ENCODE measurements at regions not wholly inside any gene's neighbourhood (a gene's known extent, or its start where the extent isn't known, plus 50 kb on each side); places are given as distances from the start of the nearest gene placed in this dataset.

DNA sequence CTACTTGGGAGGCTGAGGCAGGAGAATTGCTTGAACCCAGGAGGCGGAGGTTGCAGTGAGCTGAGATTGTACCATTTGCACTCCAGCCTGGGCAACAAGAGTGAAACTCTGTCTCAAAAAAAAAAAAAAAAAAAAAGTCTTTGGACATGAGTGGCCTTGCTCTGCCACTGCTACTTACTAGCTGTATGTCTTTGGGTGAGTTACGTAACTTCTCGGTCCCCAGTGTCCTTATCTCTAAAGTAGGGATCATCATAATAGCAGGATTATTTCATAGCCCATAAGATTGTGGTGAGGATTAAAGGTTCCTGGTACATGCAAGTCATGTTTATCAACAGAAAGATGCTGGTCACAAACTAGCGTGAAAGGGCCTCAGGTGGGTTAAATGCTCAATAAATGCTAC, 53.9 kb upstream of the HEPHL1 start:
- Histone ChIP-seq H3K4ac (ENCODE audit: low read depth in 1 of 2, low read length in 2 of 2) (no peak overlapping the region), H2AFZ (ENCODE audit: low read depth, low read length) (no peak overlapping the region), H3K4me2 (ENCODE audit: low read length, poor library complexity, severe bottlenecking) (no peak overlapping the region), H2BK12ac (ENCODE audit: low read length in 2 of 2) (no peak overlapping the region), H2AK5ac (ENCODE audit: low read length, severe bottlenecking) (no peak overlapping the region), H3K9ac (ENCODE audit: low read length) (no peak overlapping the region), H4K91ac (ENCODE audit: low read length) (no peak overlapping the region), H3K14ac (ENCODE audit: low read length in 2 of 2) (no peak overlapping the region), H3K79me1 (replicated peaks; ENCODE audit: low read length, poor library complexity, severe bottlenecking) (no peaks in the 10 kb centered on the region), H3K36me3 (ENCODE audit: control insufficient read depth in 1 of 2, insufficient read depth in 2 of 2, low read depth in 1 of 2, low read length in 2 of 2) (no peaks in the 10 kb centered on the region), H3K23ac (ENCODE audit: low read length in 2 of 2) (no peak overlapping the region), H2BK5ac (ENCODE audit: low read depth, low read length, poor library complexity, severe bottlenecking) (no peak overlapping the region), H4K8ac (ENCODE audit: low read length) (no peak overlapping the region), H3K27ac (ENCODE audit: low read length, poor library complexity, severe bottlenecking) (no peak overlapping the region), H3K9me3 (ENCODE audit: control insufficient read depth, low read length) (peaks cover 16% of the 10 kb centered on the region), H2BK120ac (ENCODE audit: low read depth, low read length) (no peak overlapping the region), H3K4me1 (ENCODE audit: control insufficient read depth, insufficient read depth, low read depth, low read length) (no peaks in the 10 kb centered on the region), H3K4me3 (ENCODE audit: insufficient read depth in 1 of 2, low read depth in 1 of 2, low read length in 2 of 2) (no peak overlapping the region), H3K27me3 (ENCODE audit: control insufficient read depth in 1 of 2, insufficient read depth in 1 of 2, low read length in 2 of 2) (peaks cover 0 to 39% of the 10 kb centered on the region in 2 experiments), H3K18ac (ENCODE audit: low read depth in 1 of 2, low read length in 2 of 2) (no peak overlapping the region), H2BK15ac (ENCODE audit: low read depth, poor library complexity, severe bottlenecking) (no peak overlapping the region)
- 94% methylated on average over 4 of the region's 4 CpGs for WGBS
- no peak for DNase-seq

DNA sequence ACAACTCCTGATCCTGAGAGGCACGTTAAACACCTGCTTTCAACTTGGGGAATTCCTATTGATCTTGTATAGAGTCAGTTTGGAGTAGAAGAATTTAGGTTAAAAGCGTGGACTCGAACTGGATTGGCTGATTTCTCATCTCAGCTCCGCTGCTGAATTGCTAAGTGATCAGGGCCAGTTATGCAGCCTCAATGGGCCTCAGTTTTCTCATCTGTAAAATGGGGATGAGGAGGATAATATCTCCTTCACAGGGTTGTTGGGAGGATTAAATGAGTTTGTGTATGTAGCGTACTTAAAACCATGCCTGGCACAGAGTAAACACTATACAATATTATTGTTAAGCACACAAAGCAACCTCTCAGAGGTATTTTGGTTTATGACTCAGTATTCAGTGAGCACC, 53.2 kb upstream of the HEPHL1 start:
- no peak overlapping the region for H3K4me3 ChIP-seq (ENCODE audit: insufficient read depth in 1 of 2, low read depth in 1 of 2, low read length in 2 of 2)
- H2BK12ac ChIP-seq (ENCODE audit: low read length in 2 of 2), result no peak overlapping the region
- no peak overlapping the region for H2BK5ac ChIP-seq (ENCODE audit: low read depth, low read length, poor library complexity, severe bottlenecking)
- no peaks in the 10 kb centered on the region for H3K79me1 ChIP-seq (replicated peaks; ENCODE audit: low read length, poor library complexity, severe bottlenecking)
- H2AFZ ChIP-seq (ENCODE audit: low read depth, low read length), result no peak overlapping the region
- H3K18ac ChIP-seq (ENCODE audit: low read depth in 1 of 2, low read length in 2 of 2), result no peak overlapping the region
- H3K4me1 ChIP-seq (ENCODE audit: control insufficient read depth, insufficient read depth, low read depth, low read length), result no peaks in the 10 kb centered on the region
- no peak overlapping the region for H3K4me2 ChIP-seq (ENCODE audit: low read length, poor library complexity, severe bottlenecking)
- no peak overlapping the region for H4K8ac ChIP-seq (ENCODE audit: low read length)
- no peak for DNase-seq
- H3K36me3 ChIP-seq (ENCODE audit: control insufficient read depth in 1 of 2, insufficient read depth in 2 of 2, low read depth in 1 of 2, low read length in 2 of 2), result no peaks in the 10 kb centered on the region
- H3K4ac ChIP-seq (ENCODE audit: low read depth in 1 of 2, low read length in 2 of 2), result no peak overlapping the region
- H3K27ac ChIP-seq (ENCODE audit: low read length, poor library complexity, severe bottlenecking), result no peak overlapping the region
- no peak overlapping the region for H4K91ac ChIP-seq (ENCODE audit: low read length)
- H3K27me3 ChIP-seq (ENCODE audit: control insufficient read depth in 1 of 2, insufficient read depth in 1 of 2, low read length in 2 of 2), result peaks cover 0 to 32% of the 10 kb centered on the region in 2 experiments
- no peak overlapping the region for H3K23ac ChIP-seq (ENCODE audit: low read length in 2 of 2)
- no peak overlapping the region for H3K9ac ChIP-seq (ENCODE audit: low read length)
- H3K14ac ChIP-seq (ENCODE audit: low read length in 2 of 2), result no peak overlapping the region
- H2AK5ac ChIP-seq (ENCODE audit: low read length, severe bottlenecking), result no peak overlapping the region
- WGBS, result 76% methylated on average over 4 of the region's 5 CpGs
- H2BK120ac ChIP-seq (ENCODE audit: low read depth, low read length), result no peak overlapping the region
- no peak overlapping the region for H2BK15ac ChIP-seq (ENCODE audit: low read depth, poor library complexity, severe bottlenecking)
- H3K9me3 ChIP-seq (ENCODE audit: control insufficient read depth, low read length), result peaks cover 16% of the 10 kb centered on the region

DNA sequence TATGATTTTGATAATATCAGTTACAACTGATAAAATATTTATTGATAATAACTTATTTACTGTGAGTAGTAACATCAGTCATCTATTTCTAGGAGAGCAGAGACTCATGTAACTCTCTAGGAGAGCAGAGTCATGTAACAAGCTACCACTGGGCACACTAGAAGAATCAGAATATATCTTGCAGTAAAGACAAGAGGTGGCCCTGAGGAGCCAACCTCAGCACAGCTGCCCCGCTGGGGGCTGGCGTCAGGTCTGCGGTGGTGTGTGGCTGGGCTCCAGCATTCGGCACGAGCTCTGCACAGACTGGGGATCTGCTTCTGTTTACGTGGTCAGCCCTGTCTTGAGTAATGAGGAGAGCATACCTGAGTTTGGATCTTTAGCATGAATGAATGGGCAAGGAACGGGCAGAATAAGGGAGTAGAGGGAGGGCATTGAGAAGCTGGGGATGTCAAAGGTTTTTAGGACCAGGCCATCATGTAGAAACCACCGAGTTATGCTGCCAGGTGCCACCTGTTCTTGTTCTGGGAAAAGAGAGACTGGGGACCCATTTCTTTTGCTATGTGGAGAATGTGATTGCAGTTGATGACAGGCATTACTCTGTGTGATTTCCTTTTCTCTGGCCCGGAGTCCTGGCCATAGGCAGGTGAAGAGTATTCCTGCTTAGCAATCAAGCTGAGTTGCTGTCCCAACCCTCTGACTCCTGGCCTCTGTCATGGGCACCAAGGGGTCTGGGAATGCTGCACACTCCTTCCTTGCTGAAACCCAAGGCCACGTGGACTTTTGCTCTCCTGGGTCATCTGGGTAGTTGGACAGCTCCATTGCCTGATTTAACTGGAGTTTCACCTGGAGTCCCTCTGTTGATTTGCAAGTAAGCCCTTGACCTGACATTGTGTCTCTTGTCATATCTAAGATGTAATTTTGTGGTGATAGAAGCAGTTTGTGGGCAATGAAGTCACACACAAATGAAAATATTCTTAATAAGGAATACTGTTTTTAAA, 50.9 kb upstream of the HEPHL1 start:
- Histone ChIP-seq H3K23ac (ENCODE audit: low read length in 2 of 2) (no peak overlapping the region), H3K9me3 (ENCODE audit: control insufficient read depth, low read length) (peaks cover 34% of the 10 kb centered on the region), H3K4me1 (ENCODE audit: control insufficient read depth, insufficient read depth, low read depth, low read length) (no peaks in the 10 kb centered on the region), H3K18ac (ENCODE audit: low read depth in 1 of 2, low read length in 2 of 2) (no peak overlapping the region), H3K4me2 (ENCODE audit: low read length, poor library complexity, severe bottlenecking) (no peak overlapping the region), H2AK5ac (ENCODE audit: low read length, severe bottlenecking) (no peak overlapping the region), H2BK120ac (ENCODE audit: low read depth, low read length) (no peak overlapping the region), H3K4me3 (ENCODE audit: insufficient read depth in 1 of 2, low read depth in 1 of 2, low read length in 2 of 2) (no peak overlapping the region), H3K36me3 (ENCODE audit: control insufficient read depth in 1 of 2, insufficient read depth in 2 of 2, low read depth in 1 of 2, low read length in 2 of 2) (no peaks in the 10 kb centered on the region), H2BK5ac (ENCODE audit: low read depth, low read length, poor library complexity, severe bottlenecking) (no peak overlapping the region), H3K4ac (ENCODE audit: low read depth in 1 of 2, low read length in 2 of 2) (no peak overlapping the region), H3K9ac (ENCODE audit: low read length) (no peak overlapping the region), H3K27ac (ENCODE audit: low read length, poor library complexity, severe bottlenecking) (no peak overlapping the region), H3K79me1 (replicated peaks; ENCODE audit: low read length, poor library complexity, severe bottlenecking) (no peaks in the 10 kb centered on the region), H2BK15ac (ENCODE audit: low read depth, poor library complexity, severe bottlenecking) (no peak overlapping the region), H2BK12ac (ENCODE audit: low read length in 2 of 2) (no peak overlapping the region), H3K27me3 (ENCODE audit: control insufficient read depth in 1 of 2, insufficient read depth in 1 of 2, low read length in 2 of 2) (peaks cover 0 to 30% of the 10 kb centered on the region in 2 experiments), H2AFZ (ENCODE audit: low read depth, low read length) (no peak overlapping the region), H4K8ac (ENCODE audit: low read length) (no peak overlapping the region), H4K91ac (ENCODE audit: low read length) (no peak overlapping the region), H3K14ac (ENCODE audit: low read length in 2 of 2) (no peak overlapping the region)
- DNase-seq, result no peak
- 77% methylated on average over 10 of the region's 10 CpGs for WGBS
